ENCODE measurements at regions not wholly inside any gene's neighbourhood (a gene's known extent, or its start where the extent isn't known, plus 50 kb on each side); places are given as distances from the start of the nearest gene placed in this dataset.

DNA sequence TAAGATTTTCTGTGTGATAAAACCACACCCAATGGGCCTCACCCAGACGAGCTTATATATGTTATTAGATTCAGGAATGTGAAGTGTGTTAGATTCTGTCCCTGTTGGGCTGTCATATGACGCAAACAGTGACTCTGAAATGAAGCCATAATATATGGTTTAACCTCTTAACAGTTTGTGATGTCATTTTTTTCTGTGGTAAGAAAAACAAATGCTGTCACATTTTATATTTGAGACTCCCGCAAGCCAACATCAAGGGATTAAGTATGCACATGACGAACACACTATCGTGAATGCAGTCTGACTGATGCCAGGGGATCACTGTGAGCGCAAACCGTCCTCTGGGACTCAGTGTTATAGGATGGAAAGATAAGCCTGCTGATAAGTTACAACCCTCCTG, 321.7 kb downstream of the SH3GL2 start:
- 0% methylated on average over 5 of the region's 7 CpGs for WGBS (ENCODE audit: insufficient coverage, low coverage, missing lambda C conversion rate)
- H3K4me3 ChIP-seq = no peak overlapping the region
- DNase-seq (ENCODE audit: extremely low read depth in 1 of 4, low spot score in 3 of 4) (no peak), FAIRE-seq (no peak), ATAC-seq (no peak)
- ChIA-PET CTCF (ENCODE audit: low intra/inter-chr PET ratio) (no interaction called here), POLR2A (no interaction called here)
- no peaks in the 10 kb centered on the region for H4K20me1 ChIP-seq (replicated peaks; ENCODE audit: control insufficient read depth, insufficient read depth, low read length)
- no peak overlapping the region for H3K4me2 ChIP-seq (ENCODE audit: insufficient read depth, low read length)
- H3K4me1 ChIP-seq (replicated peaks in 1 of 2; ENCODE audit: control insufficient read depth in 2 of 2, insufficient read depth in 2 of 2, low read length in 2 of 2) = no peaks in the 10 kb centered on the region
- H3K9me3 ChIP-seq (replicated peaks; ENCODE audit: control insufficient read depth, insufficient read depth, low read depth, low read length) = no peaks in the 10 kb centered on the region
- no TSS peak for BruUV-seq (replicated peaks)
- H3K9ac ChIP-seq (ENCODE audit: insufficient read depth in 1 of 2, low read depth in 2 of 2, low read length in 2 of 2) = no peak overlapping the region
- intact Hi-C loops (cut with micrococcal nuclease) = no loop called here
- no peaks in the 10 kb centered on the region for H3K9me1 ChIP-seq (ENCODE audit: control insufficient read depth, insufficient read depth, low read length)
- in situ Hi-C loops (cut with MboI) = no loop called here
- no peaks in the 10 kb centered on the region for H3K36me3 ChIP-seq (ENCODE audit: control insufficient read depth, insufficient read depth, low read length)
- H3K27ac ChIP-seq (ENCODE audit: extremely low read depth, low read depth, low read length) = no peak overlapping the region
- H2AFZ ChIP-seq (ENCODE audit: low read depth, low read length) = no peak overlapping the region
- H3K79me2 ChIP-seq (ENCODE audit: control insufficient read depth, insufficient read depth, low read length) = no peaks in the 10 kb centered on the region
- no peaks in the 10 kb centered on the region for H3K27me3 ChIP-seq (ENCODE audit: control insufficient read depth in 2 of 2, insufficient read depth in 2 of 2, low read length in 2 of 2)
- TF ChIP-seq, protein P1, sequence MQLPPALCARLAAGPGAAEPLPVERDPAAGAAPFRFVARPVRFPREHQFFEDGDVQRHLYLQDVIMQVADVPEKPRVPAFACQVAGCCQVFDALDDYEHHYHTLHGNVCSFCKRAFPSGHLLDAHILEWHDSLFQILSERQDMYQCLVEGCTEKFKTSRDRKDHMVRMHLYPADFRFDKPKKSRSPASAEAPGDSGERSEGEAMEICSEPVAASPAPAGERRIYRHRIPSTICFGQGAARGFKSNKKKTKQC (CRISPR knock-in tag; IDR thresholded peaks at IDR 0.05) = no peak
- TF ChIP-seq MIER1 (IDR thresholded peaks at IDR 0.05; ENCODE audit: low read depth) (no peak), MCM5 (IDR thresholded peaks at IDR 0.05; ENCODE audit: low read depth) (no peak), ZNF444 (CRISPR knock-in tag; IDR thresholded peaks at IDR 0.05) (no peak), KDM4B (IDR thresholded peaks at IDR 0.05; ENCODE audit: borderline replicate concordance in 2 of 2, low read depth in 1 of 2) (no peak), ERF (CRISPR knock-in tag; IDR thresholded peaks at IDR 0.05) (no peak), ZNF217 (CRISPR knock-in tag; IDR thresholded peaks at IDR 0.05) (no peak)
- TF ChIP-seq, protein P2, sequence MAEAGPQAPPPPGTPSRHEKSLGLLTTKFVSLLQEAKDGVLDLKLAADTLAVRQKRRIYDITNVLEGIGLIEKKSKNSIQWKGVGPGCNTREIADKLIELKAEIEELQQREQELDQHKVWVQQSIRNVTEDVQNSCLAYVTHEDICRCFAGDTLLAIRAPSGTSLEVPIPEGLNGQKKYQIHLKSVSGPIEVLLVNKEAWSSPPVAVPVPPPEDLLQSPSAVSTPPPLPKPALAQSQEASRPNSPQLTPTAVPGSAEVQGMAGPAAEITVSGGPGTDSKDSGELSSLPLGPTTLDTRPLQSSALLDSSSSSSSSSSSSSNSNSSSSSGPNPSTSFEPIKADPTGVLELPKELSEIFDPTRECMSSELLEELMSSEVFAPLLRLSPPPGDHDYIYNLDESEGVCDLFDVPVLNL (CRISPR knock-in tag; IDR thresholded peaks at IDR 0.05; ENCODE audit: low read depth) = no peak
- TF ChIP-seq, protein P3, sequence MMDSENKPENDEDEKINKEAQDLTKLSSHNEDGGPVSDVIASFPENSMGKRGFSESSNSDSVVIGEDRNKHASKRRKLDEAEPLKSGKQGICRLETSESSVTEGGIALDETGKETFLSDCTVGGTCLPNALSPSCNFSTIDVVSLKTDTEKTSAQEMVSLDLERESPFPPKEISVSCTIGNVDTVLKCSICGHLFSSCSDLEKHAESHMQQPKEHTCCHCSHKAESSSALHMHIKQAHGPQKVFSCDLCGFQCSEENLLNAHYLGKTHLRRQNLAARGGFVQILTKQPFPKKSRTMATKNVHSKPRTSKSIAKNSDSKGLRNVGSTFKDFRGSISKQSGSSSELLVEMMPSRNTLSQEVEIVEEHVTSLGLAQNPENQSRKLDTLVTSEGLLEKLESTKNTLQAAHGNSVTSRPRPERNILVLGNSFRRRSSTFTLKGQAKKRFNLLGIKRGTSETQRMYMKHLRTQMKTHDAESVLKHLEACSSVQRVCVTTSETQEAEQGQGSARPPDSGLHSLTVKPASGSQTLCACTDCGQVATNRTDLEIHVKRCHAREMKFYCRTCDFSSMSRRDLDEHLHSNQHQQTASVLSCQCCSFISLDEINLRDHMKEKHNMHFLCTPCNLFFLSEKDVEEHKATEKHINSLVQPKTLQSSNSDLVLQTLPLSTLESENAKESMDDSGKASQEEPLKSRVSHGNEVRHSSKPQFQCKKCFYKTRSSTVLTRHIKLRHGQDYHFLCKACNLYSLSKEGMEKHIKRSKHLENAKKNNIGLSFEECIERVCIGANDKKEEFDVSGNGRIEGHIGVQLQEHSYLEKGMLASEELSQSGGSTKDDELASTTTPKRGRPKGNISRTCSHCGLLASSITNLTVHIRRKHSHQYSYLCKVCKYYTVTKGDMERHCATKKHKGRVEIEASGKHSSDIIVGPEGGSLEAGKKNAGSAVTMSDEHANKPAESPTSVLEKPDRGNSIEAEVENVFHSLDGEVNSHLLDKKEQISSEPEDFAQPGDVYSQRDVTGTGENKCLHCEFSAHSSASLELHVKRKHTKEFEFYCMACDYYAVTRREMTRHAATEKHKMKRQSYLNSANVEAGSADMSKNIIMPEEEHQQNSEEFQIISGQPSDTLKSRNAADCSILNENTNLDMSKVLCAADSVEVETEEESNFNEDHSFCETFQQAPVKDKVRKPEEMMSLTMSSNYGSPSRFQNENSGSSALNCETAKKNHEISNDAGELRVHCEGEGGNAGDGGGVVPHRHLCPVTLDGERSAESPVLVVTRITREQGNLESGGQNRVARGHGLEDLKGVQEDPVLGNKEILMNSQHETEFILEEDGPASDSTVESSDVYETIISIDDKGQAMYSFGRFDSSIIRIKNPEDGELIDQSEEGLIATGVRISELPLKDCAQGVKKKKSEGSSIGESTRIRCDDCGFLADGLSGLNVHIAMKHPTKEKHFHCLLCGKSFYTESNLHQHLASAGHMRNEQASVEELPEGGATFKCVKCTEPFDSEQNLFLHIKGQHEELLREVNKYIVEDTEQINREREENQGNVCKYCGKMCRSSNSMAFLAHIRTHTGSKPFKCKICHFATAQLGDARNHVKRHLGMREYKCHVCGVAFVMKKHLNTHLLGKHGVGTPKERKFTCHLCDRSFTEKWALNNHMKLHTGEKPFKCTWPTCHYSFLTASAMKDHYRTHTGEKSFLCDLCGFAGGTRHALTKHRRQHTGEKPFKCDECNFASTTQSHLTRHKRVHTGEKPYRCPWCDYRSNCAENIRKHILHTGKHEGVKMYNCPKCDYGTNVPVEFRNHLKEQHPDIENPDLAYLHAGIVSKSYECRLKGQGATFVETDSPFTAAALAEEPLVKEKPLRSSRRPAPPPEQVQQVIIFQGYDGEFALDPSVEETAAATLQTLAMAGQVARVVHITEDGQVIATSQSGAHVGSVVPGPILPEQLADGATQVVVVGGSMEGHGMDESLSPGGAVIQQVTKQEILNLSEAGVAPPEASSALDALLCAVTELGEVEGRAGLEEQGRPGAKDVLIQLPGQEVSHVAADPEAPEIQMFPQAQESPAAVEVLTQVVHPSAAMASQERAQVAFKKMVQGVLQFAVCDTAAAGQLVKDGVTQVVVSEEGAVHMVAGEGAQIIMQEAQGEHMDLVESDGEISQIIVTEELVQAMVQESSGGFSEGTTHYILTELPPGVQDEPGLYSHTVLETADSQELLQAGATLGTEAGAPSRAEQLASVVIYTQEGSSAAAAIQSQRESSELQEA (IDR thresholded peaks at IDR 0.05; ENCODE audit: low read depth) = no peak
- TF ChIP-seq, protein P4, sequence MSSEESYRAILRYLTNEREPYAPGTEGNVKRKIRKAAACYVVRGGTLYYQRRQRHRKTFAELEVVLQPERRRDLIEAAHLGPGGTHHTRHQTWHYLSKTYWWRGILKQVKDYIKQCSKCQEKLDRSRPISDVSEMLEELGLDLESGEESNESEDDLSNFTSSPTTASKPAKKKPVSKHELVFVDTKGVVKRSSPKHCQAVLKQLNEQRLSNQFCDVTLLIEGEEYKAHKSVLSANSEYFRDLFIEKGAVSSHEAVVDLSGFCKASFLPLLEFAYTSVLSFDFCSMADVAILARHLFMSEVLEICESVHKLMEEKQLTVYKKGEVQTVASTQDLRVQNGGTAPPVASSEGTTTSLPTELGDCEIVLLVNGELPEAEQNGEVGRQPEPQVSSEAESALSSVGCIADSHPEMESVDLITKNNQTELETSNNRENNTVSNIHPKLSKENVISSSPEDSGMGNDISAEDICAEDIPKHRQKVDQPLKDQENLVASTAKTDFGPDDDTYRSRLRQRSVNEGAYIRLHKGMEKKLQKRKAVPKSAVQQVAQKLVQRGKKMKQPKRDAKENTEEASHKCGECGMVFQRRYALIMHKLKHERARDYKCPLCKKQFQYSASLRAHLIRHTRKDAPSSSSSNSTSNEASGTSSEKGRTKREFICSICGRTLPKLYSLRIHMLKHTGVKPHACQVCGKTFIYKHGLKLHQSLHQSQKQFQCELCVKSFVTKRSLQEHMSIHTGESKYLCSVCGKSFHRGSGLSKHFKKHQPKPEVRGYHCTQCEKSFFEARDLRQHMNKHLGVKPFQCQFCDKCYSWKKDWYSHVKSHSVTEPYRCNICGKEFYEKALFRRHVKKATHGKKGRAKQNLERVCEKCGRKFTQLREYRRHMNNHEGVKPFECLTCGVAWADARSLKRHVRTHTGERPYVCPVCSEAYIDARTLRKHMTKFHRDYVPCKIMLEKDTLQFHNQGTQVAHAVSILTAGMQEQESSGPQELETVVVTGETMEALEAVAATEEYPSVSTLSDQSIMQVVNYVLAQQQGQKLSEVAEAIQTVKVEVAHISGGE (CRISPR knock-in tag; IDR thresholded peaks at IDR 0.05) = no peak

Data from K562 (cell line).